ENCODE measurements at regions not wholly inside any gene's neighbourhood (a gene's known extent, or its start where the extent isn't known, plus 50 kb on each side); places are given as distances from the start of the nearest gene placed in this dataset.

GRCh38 chr5:166906991-166907713 lies 1384.3 kb upstream of the WWC1 start:
- TF ChIP-seq POLR2A (IDR thresholded peaks at IDR 0.05) = no peak
- no peak for TF ChIP-seq CTCF (IDR thresholded peaks at IDR 0.05 in 8 of 11, conservative IDR thresholded peaks at IDR 0.05 in 3 of 11)
